Vagina (tissue), 2 donors: ENCODE measurements at regions not wholly inside any gene's neighbourhood (a gene's known extent, or its start where the extent isn't known, plus 50 kb on each side); places are given as distances from the start of the nearest gene placed in this dataset.

ENCODE experiments used
- CTCF ChIP-seq, 3 experiments: fragments of 450-650 bp in 2 of 3; fragments of 200-600 bp in 1 of 3; sonication (generic) in 1 of 3; IDR thresholded peaks; one replicate each; pipeline ENCODE4 v1.5.1; 2017 to 2019; ENCODE audit warnings: antibody characterized with exemption in 3 of 3, mild to moderate bottlenecking in 2 of 3, moderate library complexity in 2 of 3
- POLR2A ChIP-seq, 2 donors: fragments of 450-650 bp; IDR thresholded peaks; one replicate each; pipeline ENCODE4 v1.6.1; 2017; ENCODE audit warnings: antibody characterized with exemption in 2 of 2, mild to moderate bottlenecking in 2 of 2, moderate library complexity in 2 of 2
- POLR2AphosphoS5 ChIP-seq, 2 donors: sonication (generic); formaldehyde crosslinking; IDR thresholded peaks; one replicate each; pipeline ENCODE4 v1.9.0; 2017; ENCODE audit warnings: antibody characterized with exemption in 2 of 2, mild to moderate bottlenecking in 2 of 2, low read depth in 1 of 2; ENCODE audit not compliant: insufficient read depth in 1 of 2

- TF ChIP-seq CTCF (IDR thresholded peaks at IDR 0.05), result no peak
- TF ChIP-seq POLR2AphosphoS5 (IDR thresholded peaks at IDR 0.05; ENCODE audit: insufficient read depth in 1 of 2, low read depth in 1 of 2), result no peak
- TF ChIP-seq POLR2A (IDR thresholded peaks at IDR 0.05), result no peak
These were observed 338.1 kb downstream of the DMRT2 start for GRCh38 chr9:1388216-1388615.
